ENCODE measurements at regions not wholly inside any gene's neighbourhood (a gene's known extent, or its start where the extent isn't known, plus 50 kb on each side); places are given as distances from the start of the nearest gene placed in this dataset.
"Not testable (repeated sequence)": the region's sequence is repeated elsewhere in the genome, so short reads cannot be mapped to it uniquely, and the experiment has no call there.

GRCh38 chr12:89191597-89191996 lies 160.7 kb downstream of the DUSP6 start:
- not testable (repeated sequence) for TF ChIP-seq EZH2 (IDR thresholded peaks at IDR 0.05; ENCODE audit: low read length)
- TF ChIP-seq, protein P1, sequence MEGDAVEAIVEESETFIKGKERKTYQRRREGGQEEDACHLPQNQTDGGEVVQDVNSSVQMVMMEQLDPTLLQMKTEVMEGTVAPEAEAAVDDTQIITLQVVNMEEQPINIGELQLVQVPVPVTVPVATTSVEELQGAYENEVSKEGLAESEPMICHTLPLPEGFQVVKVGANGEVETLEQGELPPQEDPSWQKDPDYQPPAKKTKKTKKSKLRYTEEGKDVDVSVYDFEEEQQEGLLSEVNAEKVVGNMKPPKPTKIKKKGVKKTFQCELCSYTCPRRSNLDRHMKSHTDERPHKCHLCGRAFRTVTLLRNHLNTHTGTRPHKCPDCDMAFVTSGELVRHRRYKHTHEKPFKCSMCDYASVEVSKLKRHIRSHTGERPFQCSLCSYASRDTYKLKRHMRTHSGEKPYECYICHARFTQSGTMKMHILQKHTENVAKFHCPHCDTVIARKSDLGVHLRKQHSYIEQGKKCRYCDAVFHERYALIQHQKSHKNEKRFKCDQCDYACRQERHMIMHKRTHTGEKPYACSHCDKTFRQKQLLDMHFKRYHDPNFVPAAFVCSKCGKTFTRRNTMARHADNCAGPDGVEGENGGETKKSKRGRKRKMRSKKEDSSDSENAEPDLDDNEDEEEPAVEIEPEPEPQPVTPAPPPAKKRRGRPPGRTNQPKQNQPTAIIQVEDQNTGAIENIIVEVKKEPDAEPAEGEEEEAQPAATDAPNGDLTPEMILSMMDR (optimal IDR thresholded peaks at IDR 0.05 in 1 of 3, IDR thresholded peaks at IDR 0.05 in 1 of 3, conservative IDR thresholded peaks at IDR 0.05 in 1 of 3; ENCODE audit: extremely low read depth in 1 of 3, insufficient read depth in 2 of 3, low read length in 3 of 3), result not testable (repeated sequence)
